Epidermal melanocyte (primary cell): ENCODE measurements at regions not wholly inside any gene's neighbourhood (a gene's known extent, or its start where the extent isn't known, plus 50 kb on each side); places are given as distances from the start of the nearest gene placed in this dataset.
"Not testable (repeated sequence)": the region's sequence is repeated elsewhere in the genome, so short reads cannot be mapped to it uniquely, and the experiment has no call there.

Source experiments
- DNase-seq: peaks from one replicate; pipeline ENCODE4 v3.0.0; 2011; ENCODE audit warnings: low spot score; ENCODE audit not compliant: insufficient read length

DNA sequence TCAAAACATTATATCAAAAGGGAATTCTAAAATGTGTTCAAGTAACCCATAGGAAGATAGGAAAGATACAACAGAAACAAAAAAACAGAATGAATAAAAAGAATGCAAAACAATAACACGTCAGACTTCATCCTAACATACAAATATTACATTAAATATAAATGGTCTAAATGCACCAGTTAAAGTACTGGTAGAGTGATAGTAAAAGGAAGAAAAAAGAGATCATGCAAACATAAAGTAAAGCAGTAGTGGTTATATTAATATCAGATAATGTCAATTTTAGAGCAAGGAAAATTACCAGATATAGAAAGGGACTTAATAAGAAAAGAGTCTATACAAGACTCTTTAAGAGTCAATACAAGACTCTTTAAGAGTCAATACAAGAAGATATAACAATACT, 755.7 kb downstream of the MCTP2 start:
- DNase-seq, result no peak

DNA sequence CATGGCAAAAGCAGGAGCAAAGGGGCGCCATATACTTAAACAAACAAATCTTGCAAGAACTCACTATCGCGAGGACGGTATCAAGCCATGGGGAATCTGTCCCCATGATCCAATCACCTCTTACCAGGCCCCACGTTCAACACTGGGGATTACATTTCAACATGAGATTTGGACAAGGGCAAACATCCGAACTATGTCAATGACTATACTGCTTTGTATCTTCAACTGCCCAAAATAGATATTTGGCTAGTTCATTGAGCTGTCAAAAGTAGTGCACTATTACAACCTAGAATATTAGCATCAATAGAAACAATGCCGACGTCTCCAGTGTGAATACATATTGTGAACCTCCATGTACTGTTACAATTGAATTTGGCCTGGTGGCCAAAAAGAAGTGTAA, 760.4 kb downstream of the MCTP2 start:
- DNase-seq, result no peak

DNA sequence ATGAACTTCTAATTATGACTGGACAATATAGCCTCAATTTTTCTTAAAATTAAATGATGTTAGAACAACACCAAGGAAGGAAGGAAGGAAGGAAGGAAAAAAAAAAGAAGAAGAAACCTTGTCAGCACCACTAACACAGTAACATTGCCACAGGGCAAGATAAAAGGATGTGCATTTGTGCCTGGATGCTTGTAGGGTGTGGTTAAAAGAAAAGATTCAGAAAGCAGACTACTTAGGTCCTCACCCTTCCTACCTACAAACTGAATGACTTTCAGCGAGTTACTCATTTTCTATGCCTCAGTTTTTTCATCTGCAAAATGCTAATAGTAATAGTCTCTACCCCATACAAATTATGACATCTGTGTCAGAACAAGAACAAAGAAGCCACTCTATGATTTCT, 778.3 kb downstream of the MCTP2 start:
- no peak for DNase-seq

DNA sequence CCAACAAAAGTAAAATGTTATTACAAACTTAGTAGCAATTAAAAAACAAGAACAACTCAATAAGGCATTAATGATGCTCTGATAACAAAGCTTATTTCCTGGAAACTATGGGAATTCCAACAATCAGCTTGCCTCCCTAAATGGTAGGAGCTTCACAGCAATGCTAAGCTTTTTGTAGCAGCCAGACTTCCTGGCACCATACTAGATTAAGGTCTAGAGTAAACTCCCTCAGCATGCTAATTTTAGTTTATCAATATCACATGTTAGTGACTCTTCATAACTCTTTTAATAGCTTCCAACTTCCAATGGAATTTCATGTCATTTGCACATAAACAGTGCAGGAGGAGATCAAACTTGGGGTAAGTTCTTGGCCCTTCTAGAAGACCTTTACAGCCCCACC, 782.0 kb downstream of the MCTP2 start:
- no peak for DNase-seq

DNA sequence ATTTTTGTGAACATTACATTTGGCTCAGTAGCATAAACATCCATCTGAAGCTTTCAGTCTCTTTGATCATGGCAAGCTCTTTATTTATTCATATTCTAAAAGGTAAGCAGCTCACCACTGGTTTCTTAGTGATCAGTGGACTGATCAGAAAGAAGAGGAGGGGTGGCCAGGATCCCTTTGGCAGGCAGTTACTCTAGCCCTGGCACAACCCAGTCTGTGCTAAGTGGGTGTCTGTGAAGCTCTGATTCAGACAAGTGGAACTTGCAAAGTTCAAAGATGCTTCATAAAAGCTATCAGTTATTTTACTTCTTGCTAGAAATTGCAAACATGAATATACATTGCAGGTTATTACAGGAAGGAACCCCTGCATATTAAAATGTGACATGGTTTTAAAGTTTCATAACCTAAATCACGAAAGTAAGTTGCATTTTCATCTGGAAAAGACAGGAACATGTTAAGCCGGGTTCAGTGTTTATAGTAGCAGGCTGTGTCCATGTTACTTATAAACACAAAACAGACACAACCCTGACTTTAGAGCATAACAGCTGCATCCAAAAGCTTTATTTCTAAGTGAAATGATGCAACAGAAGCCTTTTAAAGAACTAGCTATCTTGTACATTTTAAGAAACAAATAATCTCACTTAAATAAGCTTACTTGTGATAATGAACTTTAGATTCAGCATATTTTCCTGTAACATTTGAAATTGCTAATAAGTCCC, 785.3 kb downstream of the MCTP2 start:
- no peak for DNase-seq

DNA sequence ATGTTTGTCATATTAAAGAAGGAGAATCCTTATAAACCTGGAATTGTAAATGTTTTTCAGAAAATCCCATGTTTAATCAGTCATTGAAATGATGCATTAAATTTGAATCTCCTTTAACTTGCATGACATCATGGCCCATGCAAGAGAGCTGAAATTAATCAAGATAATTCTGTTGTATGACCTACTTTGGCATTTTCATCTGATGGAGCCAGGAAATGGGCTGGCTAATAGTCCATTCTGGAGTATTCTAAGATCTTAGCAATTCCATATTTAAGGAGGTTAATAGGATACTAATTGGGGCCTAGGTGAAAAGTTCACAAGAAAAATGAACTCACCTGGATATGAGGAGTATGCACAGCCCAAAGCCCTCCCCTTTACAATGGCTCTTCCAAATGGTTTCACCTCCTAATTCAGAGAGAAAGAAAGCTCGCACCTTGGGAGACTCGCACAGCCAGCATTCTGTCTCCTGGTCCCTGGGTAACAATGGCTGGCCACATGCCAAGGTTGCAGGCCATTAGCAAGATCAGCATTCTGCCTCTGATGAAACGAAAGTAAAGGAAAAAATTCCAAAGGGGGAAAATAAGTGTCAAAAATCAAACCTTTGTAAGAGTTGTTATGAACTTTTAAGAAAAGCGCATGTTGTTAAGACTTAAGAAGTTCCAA, 786.4 kb downstream of the MCTP2 start:
- no peak for DNase-seq

DNA sequence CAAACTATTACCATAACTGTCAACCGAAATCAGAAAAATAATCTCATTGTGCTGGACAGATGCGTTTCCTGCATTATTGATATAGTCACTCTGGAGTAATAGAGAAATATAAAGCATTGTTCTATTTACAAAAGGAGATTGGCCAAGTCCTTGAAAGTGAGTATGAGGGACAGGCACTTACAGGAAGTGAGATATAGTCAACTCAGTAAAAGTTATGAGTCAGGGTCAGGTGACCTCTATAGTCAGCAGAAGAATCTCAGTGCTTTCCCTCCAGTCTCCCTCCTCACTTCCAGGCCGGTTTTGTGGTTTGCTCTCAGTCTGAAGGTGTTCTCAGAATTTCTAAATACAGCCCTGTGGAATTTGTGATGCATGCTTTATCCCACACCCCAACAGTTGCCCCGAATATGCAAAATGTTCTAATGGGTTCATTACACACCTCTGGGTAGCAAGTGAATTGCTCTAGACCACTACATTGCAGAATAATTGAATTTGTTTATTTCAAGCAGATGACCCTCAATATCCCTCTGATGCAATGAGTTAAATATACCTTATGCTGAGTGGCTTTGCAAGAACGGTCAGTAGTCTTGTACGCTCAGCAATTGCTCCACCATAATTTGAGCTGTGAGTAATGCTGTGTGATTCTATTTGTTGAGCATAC, 787.7 kb downstream of the MCTP2 start:
- no peak for DNase-seq

DNA sequence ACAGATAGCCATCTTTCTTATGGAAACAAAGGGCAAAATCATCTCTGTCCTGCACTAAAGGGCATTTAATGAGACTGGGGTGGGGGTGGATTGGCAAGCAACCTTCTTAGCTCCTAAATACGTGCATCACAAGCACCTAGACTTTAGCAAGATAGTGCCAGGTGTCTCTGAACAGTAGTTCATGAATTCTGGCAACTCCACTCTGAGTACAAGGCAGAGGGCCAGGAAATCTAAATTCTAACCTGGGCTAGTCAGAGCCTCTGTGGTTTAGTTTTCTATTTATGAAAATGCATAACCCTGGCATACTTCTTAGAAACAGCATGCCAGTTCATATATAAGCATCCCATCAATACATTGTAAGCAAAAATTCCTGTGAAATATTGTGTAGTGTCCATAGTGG, 788.5 kb downstream of the MCTP2 start:
- no peak for DNase-seq

DNA sequence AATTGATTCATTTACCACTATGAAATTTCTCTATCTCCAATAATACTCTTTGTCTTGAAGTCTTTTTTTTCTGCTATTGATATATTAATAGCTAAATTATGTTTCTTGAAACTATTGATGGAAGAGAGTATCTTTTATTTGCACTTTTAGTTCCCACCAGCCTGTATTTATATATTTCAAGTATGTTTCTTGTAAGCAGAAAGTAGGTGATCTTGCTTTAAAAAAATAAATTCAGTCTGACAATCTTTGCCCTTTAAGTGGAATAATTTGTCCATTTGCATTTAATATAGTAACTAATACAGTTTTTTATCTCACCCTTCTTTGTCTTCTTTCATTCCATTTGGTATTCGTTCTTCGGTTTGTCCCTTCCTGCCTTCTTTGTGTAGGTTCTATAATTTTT, 790.5 kb downstream of the MCTP2 start:
- no peak for DNase-seq

DNA sequence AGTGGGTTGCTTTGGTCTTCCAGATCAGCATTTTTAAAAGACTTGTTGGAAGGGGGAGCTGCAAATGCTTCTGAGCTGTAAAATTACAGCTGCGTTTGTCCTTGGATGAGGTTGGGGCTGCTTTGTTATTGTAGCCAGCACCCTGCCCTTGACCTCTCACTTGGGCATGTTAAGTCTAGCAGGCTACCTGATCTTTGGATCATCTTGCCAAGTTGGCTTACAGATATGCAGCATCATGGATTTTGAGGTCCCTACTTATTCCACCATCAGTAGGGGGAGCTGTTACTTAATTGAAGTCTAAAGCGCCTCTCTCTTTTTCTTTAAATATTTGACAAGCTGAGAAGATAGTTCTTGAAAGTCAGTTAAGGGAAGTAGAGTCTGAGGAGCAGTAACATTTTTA, 793.0 kb downstream of the MCTP2 start:
- no peak for DNase-seq

DNA sequence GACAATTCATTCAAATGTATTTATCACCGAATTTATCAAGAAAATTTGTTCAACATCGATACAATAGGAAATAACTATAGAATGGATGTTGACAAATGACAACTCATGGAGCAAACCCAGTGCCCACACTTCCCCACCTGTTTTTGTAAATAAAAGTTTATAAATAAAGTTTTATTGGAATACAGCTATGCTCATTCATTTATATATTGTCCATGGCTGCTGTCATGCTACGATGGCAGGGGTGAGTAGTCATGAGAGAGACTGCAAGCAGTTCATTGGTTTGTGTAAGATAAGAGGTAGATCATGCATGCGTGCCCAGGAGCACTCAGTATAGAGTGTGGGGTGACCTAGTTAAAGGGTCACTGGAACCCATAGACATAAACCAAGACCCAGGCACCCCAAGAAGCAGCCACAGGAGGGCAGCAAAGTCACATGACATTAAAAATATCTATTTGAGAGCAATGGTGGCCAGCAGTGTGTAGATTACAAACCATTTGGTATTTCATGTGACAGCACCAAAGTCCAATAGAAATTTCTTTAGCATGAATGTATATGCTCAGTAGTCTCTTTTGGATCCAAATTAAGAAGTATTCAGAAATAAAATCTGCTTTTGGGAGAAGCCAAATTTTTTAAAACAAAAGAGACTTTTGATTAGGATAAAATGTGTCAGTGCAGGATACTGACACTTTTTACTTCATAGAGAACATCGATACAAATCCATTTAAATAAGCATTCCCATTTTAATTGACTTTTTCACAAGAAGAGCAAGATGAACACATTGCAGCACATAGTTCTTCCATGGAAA, 794.8 kb downstream of the MCTP2 start:
- DNase-seq, result no peak

DNA sequence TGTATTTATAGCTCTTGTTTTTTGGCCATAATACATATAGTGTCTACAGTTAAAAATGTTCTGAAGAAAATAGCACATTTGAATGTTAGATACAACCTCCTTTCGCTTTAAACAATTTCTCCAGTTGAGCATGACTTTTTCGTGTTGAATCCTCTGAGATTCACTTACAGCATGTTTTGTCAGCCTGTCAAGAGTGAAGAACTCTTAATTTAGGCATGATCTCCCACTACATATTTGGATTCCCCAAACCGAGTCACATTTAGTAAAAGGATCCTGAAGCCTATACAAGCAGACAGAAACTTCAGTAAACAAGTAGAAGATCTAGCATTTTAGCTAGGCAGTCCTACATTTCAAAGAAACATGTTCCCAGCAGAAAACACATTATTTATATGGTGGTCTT, 796.6 kb downstream of the MCTP2 start:
- DNase-seq, result no peak

DNA sequence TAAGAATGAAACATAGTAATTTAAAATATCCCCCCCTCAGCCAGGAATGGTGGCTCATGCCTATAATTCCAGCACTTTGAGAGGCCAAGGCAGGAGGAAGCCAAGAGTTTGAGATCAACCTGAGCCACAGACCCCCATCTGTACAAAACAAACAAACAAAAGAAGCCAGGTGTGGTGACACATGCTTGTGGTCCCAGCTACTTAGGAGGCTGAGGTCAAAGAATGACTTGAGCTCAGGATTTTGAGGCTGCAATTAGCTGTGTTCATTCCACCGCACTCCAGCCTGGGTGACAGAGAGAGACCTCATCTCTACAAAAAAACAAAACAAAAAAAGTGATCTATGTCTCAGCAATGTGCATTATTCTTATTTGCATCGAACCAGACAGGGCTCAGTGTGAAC, 800.8 kb downstream of the MCTP2 start:
- DNase-seq, result no peak

DNA sequence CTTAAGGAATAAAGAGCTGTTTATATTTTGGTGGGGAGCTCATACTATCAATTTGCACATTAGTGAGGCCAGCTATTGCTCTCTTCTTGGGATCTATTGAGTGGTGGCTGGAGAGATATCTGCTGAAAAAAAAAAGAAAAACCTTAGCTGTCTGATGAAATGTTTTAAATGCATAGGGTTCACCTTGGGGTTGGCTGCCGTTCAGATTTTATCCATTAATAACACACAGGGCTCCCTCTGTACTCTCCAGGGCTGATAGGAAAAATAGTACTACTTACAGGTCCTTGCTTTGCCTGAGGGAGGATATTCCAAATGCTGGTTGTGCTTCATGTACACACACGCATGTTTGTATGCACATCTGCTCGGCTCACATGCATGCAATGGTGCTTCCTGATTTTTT, 803.7 kb downstream of the MCTP2 start:
- no peak for DNase-seq

DNA sequence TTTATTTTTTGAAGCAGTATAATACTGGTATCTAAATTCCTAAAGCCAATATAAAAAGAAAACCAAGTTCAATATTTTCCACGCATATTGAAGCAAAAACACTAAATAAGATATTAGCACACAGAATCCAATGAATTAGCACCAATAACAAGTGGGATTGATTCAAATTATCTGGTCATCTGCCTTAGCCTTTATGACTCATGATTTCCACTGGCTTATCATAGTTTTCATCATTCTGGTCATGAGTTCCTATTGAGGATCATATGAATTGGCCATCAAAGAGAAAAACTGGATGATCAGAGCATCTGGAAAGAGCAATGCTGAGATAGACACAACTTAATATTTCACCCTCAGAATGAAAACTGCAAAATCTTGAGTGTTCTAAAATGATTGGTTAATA, 809.9 kb downstream of the MCTP2 start:
- DNase-seq, result no peak

DNA sequence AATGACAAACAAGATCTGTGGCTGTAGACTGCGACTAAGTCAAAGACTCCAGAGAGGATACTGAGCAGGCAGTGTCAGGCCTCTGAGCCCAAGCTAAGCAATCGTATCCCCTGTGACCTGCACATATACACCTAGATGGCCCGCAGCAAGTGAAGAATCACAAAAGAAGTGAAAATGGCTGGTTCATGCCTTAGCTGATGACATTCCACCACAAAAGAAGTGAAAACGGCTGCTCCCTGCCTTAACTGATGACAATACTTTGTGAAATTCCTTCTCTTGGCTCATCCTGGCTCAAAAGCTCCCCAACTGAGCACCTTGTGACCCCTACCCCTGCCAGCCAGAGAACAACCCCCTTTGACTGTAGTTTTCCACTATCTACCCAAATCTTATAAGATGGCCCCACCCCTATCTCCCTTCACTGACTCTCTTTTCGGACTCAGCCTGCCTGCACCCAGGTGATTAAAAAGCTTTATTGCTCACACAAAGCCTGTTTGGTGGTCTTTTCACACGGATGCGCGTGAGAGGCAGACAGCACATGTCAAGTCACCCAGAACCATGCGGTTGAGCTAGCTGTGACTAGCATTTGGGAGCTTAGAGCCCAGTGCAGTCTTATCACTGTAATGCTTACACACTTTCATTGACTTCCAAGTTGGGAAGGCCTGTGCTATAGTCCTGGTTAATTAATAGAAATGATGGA, 812.0 kb downstream of the MCTP2 start:
- not testable (repeated sequence) for DNase-seq

DNA sequence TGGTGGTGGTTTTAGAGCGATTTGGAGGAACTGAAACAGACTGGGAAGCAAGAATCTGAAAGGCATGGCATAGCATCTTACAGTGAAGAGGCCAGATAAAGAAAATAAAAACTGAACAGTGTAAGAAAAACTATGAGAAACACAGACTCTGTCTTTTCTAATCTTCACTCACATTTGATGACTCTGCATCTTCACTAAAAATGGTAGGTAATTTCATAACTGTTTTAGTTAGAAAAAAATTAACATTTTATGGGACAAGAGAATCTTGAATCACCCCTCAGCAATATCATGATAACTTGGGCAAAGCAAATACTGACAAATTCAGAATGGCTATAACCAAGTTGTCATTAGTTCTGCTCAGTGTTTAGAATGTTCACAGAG, 812.6 kb downstream of the MCTP2 start:
- DNase-seq, result no peak

DNA sequence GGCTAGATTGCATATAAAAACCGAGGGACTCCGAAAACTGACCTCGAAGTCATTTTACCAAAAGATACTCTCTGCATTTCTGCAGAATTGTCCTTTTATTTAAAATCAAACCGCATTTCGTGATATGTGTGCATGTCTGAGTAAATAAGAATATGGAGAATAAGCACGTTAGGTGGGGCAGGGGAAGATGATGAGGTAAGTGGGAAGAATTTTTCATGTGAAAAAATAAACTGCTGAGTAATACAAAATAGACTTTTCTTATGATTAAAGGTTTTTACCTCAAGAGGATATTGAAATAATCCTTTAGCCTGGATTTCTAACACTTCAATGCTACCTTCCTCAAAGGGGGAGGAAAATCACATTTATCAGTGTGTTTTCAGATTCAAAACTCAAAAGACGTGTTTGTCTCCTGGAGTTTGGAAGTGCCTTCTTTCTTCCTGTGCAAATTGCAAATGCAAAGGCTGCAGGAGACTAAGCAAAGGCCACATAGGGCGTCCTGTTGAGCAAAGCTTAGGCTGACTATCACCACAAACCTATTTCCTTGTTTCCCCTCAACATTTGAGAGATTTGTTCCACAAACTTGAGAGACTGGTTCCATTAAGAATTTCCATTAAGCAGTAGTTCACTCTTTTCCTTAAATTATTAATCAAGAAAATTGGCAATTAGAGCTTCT, 813.5 kb downstream of the MCTP2 start:
- no peak for DNase-seq

DNA sequence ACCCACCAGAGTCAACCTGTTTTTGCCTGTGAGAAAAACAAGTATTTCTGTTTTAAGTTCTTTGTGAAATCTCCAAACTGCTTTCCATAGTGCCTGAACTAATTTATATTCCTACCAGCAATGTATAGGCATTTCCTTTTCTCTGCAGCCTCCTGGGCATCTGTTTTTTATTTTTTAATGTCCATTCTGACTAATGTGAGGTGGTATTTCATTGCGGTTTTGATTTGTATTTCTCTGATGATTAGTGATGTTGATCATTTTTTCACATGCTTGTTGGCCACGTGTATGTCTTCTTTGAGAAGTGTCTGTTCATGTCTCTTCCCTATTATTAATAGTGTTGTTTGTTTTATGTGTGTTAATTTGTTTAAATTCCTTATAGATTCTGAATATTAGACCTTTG, 820.5 kb downstream of the MCTP2 start:
- no peak for DNase-seq

DNA sequence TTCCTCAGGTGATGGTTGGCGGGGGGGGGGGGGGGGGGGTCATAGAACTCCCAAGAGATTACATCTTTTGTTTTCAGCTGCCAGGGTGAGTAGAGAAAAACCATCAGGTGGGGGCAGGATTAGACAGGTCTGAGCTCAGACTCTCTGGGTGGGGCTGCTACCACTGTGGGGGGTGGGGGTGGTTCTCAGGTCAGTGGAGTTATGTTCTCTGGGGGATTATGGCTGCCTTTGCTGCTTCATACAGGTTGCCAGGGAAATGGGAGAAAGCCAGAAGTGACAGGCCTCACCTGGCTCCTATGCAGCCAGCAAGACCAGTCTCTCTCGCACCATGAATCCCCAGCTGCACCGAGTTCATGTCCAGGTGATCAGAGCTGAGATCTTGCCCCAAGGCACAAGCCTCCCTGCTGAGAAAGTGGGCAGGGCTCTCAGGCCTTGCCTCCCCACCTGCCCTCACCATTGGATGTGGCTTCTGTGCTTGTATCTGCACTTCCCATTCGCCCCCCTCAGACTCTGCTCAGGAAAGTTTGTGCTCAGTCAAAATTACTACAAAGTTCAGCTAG, 828.1 kb downstream of the MCTP2 start:
- DNase-seq, result no peak
